ENCODE measurements at regions not wholly inside any gene's neighbourhood (a gene's known extent, or its start where the extent isn't known, plus 50 kb on each side); places are given as distances from the start of the nearest gene placed in this dataset.

- Histone ChIP-seq H3F3A (ENCODE audit: insufficient read depth) (no peaks in the 10 kb centered on the region), H3K9ac (ENCODE audit: low read length) (no peak overlapping the region)
These were observed 93.5 kb upstream of the PARD3B start for GRCh38 chr2:204451766-204452165.

GRCh38 chr2:204452464-204453023 lies 92.7 kb upstream of the PARD3B start:
- no peaks in the 10 kb centered on the region for H3K36me3 ChIP-seq (ENCODE audit: low read length)
- no peak overlapping the region for H3K4me3 ChIP-seq (ENCODE audit: insufficient read depth, low read length, poor library complexity, severe bottlenecking)
- no peak for TF ChIP-seq EZH2phosphoT487 (conservative IDR thresholded peaks at IDR 0.05; ENCODE audit: low read length)
- TF ChIP-seq, protein P1, sequence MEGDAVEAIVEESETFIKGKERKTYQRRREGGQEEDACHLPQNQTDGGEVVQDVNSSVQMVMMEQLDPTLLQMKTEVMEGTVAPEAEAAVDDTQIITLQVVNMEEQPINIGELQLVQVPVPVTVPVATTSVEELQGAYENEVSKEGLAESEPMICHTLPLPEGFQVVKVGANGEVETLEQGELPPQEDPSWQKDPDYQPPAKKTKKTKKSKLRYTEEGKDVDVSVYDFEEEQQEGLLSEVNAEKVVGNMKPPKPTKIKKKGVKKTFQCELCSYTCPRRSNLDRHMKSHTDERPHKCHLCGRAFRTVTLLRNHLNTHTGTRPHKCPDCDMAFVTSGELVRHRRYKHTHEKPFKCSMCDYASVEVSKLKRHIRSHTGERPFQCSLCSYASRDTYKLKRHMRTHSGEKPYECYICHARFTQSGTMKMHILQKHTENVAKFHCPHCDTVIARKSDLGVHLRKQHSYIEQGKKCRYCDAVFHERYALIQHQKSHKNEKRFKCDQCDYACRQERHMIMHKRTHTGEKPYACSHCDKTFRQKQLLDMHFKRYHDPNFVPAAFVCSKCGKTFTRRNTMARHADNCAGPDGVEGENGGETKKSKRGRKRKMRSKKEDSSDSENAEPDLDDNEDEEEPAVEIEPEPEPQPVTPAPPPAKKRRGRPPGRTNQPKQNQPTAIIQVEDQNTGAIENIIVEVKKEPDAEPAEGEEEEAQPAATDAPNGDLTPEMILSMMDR (IDR thresholded peaks at IDR 0.05; ENCODE audit: insufficient read depth, low read length, poor library complexity, severe bottlenecking), result no peak
- H3K9me2 ChIP-seq (replicated peaks; ENCODE audit: insufficient read depth, low read length), result no peaks in the 10 kb centered on the region
- no peak overlapping the region for H3K4me2 ChIP-seq (ENCODE audit: low read depth, low read length, poor library complexity, severe bottlenecking)
- no peaks in the 10 kb centered on the region for H4K20me1 ChIP-seq (ENCODE audit: low read depth, low read length)
- H3K79me2 ChIP-seq (ENCODE audit: insufficient read depth, low read length), result no peaks in the 10 kb centered on the region
- no peaks in the 10 kb centered on the region for H3F3A ChIP-seq (ENCODE audit: insufficient read depth)
- no peaks in the 10 kb centered on the region for H3K9me3 ChIP-seq (ENCODE audit: insufficient read depth, low read length)
- H3K27ac ChIP-seq (ENCODE audit: low read depth, low read length), result no peak overlapping the region
- no peak overlapping the region for H3K9ac ChIP-seq (ENCODE audit: low read length)
- no peak overlapping the region for H2AFZ ChIP-seq (ENCODE audit: low read depth, low read length, severe bottlenecking)
- H3K27me3 ChIP-seq (ENCODE audit: low read length), result no peaks in the 10 kb centered on the region

More at GRCh38 chr2:204451766-204452165, 93.5 kb upstream of the PARD3B start:
- Histone ChIP-seq H3K4me3 (ENCODE audit: insufficient read depth, low read length, poor library complexity, severe bottlenecking) (no peak overlapping the region), H3K4me2 (ENCODE audit: low read depth, low read length, poor library complexity, severe bottlenecking) (no peak overlapping the region), H3K36me3 (ENCODE audit: low read length) (no peaks in the 10 kb centered on the region), H3K9me3 (ENCODE audit: insufficient read depth, low read length) (no peaks in the 10 kb centered on the region), H3K9me2 (replicated peaks; ENCODE audit: insufficient read depth, low read length) (no peaks in the 10 kb centered on the region), H4K20me1 (ENCODE audit: low read depth, low read length) (no peaks in the 10 kb centered on the region), H3K27ac (ENCODE audit: low read depth, low read length) (no peak overlapping the region), H3K79me2 (ENCODE audit: insufficient read depth, low read length) (no peaks in the 10 kb centered on the region), H3K27me3 (ENCODE audit: low read length) (no peaks in the 10 kb centered on the region), H2AFZ (ENCODE audit: low read depth, low read length, severe bottlenecking) (no peak overlapping the region)
- TF ChIP-seq EZH2phosphoT487 (conservative IDR thresholded peaks at IDR 0.05; ENCODE audit: low read length), result no peak
- TF ChIP-seq, protein P1 (IDR thresholded peaks at IDR 0.05; ENCODE audit: insufficient read depth, low read length, poor library complexity, severe bottlenecking), result no peak

- Histone ChIP-seq H3F3A (ENCODE audit: insufficient read depth) (no peaks in the 10 kb centered on the region), H3K4me3 (ENCODE audit: insufficient read depth, low read length, poor library complexity, severe bottlenecking) (no peak overlapping the region), H2AFZ (ENCODE audit: low read depth, low read length, severe bottlenecking) (no peak overlapping the region), H3K9me3 (ENCODE audit: insufficient read depth, low read length) (no peaks in the 10 kb centered on the region), H3K27me3 (ENCODE audit: low read length) (no peaks in the 10 kb centered on the region), H3K36me3 (ENCODE audit: low read length) (no peaks in the 10 kb centered on the region), H3K27ac (ENCODE audit: low read depth, low read length) (no peak overlapping the region), H3K9me2 (replicated peaks; ENCODE audit: insufficient read depth, low read length) (no peaks in the 10 kb centered on the region), H3K9ac (ENCODE audit: low read length) (no peak overlapping the region), H4K20me1 (ENCODE audit: low read depth, low read length) (no peaks in the 10 kb centered on the region), H3K4me2 (ENCODE audit: low read depth, low read length, poor library complexity, severe bottlenecking) (no peak overlapping the region), H3K79me2 (ENCODE audit: insufficient read depth, low read length) (no peaks in the 10 kb centered on the region)
- TF ChIP-seq, protein P1 (IDR thresholded peaks at IDR 0.05; ENCODE audit: insufficient read depth, low read length, poor library complexity, severe bottlenecking), result no peak
- no peak for TF ChIP-seq EZH2phosphoT487 (conservative IDR thresholded peaks at IDR 0.05; ENCODE audit: low read length)
These were observed 91.5 kb upstream of the PARD3B start for GRCh38 chr2:204453730-204454167.
